ENCODE measurements at regions not wholly inside any gene's neighbourhood (a gene's known extent, or its start where the extent isn't known, plus 50 kb on each side); places are given as distances from the start of the nearest gene placed in this dataset.

DNA sequence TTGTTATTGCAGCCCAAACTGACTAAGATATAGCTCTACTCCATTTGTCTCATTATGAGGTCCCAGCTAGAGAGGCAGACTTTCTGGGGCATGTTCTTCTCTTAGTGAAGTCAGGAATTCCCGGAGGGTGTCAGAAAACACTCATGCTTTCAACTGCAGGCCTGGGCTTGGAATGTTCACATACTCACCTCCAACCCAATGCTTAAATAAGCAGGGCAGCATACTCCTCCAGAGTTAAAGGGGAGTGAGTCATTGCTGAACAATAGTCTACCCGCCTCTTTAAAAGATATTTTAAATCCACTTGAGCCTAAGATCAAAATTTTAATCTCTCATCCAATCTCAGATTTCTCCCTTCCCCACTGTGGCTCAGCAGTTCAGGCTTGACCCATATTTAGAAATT is 167.8 kb upstream of the DPH6 start:
- no peaks in the 10 kb centered on the region for H3K27me3 ChIP-seq (ENCODE audit: insufficient read depth, low read length, poor library complexity)
- no peak overlapping the region for H2AFZ ChIP-seq (ENCODE audit: low read depth, low read length)
- no peaks in the 10 kb centered on the region for H3K79me2 ChIP-seq (ENCODE audit: insufficient read depth, low read length)
- H3K4me3 ChIP-seq (ENCODE audit: low read depth in 1 of 2, low read length in 2 of 2) = no peak overlapping the region
- no peaks in the 10 kb centered on the region for H3K9me3 ChIP-seq (ENCODE audit: insufficient read depth, low read length, severe bottlenecking)
- TF ChIP-seq EZH2 (IDR thresholded peaks at IDR 0.05; ENCODE audit: borderline replicate concordance, low read depth, low read length, severe bottlenecking) = no peak
- TF ChIP-seq, protein P1, sequence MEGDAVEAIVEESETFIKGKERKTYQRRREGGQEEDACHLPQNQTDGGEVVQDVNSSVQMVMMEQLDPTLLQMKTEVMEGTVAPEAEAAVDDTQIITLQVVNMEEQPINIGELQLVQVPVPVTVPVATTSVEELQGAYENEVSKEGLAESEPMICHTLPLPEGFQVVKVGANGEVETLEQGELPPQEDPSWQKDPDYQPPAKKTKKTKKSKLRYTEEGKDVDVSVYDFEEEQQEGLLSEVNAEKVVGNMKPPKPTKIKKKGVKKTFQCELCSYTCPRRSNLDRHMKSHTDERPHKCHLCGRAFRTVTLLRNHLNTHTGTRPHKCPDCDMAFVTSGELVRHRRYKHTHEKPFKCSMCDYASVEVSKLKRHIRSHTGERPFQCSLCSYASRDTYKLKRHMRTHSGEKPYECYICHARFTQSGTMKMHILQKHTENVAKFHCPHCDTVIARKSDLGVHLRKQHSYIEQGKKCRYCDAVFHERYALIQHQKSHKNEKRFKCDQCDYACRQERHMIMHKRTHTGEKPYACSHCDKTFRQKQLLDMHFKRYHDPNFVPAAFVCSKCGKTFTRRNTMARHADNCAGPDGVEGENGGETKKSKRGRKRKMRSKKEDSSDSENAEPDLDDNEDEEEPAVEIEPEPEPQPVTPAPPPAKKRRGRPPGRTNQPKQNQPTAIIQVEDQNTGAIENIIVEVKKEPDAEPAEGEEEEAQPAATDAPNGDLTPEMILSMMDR (IDR thresholded peaks at IDR 0.05; ENCODE audit: borderline replicate concordance, extremely low read depth, low read length, poor library complexity, severe bottlenecking) = no peak
- DNase-seq (no peak), ATAC-seq (ENCODE audit: insufficient read depth, low read depth) (no peak)
- no peak overlapping the region for H3K9ac ChIP-seq (ENCODE audit: low read depth, low read length)
- H4K20me1 ChIP-seq (ENCODE audit: insufficient read depth, low read length) = no peaks in the 10 kb centered on the region
- H3K36me3 ChIP-seq (ENCODE audit: insufficient read depth, low read length) = no peaks in the 10 kb centered on the region
- H3K4me2 ChIP-seq (ENCODE audit: insufficient read depth, low read length) = no peak overlapping the region
- H3K27ac ChIP-seq (ENCODE audit: low read length) = no peak overlapping the region
- no peaks in the 10 kb centered on the region for H3K4me1 ChIP-seq (ENCODE audit: insufficient read depth, low read length)

DNA sequence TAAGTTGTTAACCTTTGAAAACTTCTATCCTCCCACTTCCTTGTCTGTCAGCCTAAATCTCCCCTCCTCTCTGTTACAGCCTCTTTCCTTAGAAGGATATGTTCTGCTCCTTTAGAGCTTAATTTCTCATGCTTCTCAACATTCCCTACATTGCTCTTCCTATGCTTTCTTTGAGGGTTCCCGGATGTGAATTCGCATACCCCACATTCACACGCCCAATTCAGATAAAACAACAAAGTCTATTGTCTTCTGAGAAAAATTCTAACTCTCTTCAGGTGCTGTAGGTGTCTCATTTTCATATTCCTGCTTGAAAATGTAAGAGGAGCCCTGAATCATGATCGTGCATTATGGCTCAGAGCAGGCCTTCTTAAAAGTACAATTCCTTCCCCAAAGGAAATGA is 171.8 kb upstream of the DPH6 start:
- no peak for TF ChIP-seq EZH2 (IDR thresholded peaks at IDR 0.05; ENCODE audit: borderline replicate concordance, low read depth, low read length, severe bottlenecking)
- TF ChIP-seq, protein P1 (IDR thresholded peaks at IDR 0.05; ENCODE audit: borderline replicate concordance, extremely low read depth, low read length, poor library complexity, severe bottlenecking) = no peak
- no peak overlapping the region for H3K27ac ChIP-seq (ENCODE audit: low read length)
- ATAC-seq (ENCODE audit: insufficient read depth, low read depth) (no peak), DNase-seq (no peak)
- H3K36me3 ChIP-seq (ENCODE audit: insufficient read depth, low read length) = no peaks in the 10 kb centered on the region
- H3K4me1 ChIP-seq (ENCODE audit: insufficient read depth, low read length) = no peaks in the 10 kb centered on the region
- no peak overlapping the region for H2AFZ ChIP-seq (ENCODE audit: low read depth, low read length)
- H4K20me1 ChIP-seq (ENCODE audit: insufficient read depth, low read length) = no peaks in the 10 kb centered on the region
- H3K9me3 ChIP-seq (ENCODE audit: insufficient read depth, low read length, severe bottlenecking) = no peaks in the 10 kb centered on the region
- no peaks in the 10 kb centered on the region for H3K79me2 ChIP-seq (ENCODE audit: insufficient read depth, low read length)
- no peaks in the 10 kb centered on the region for H3K27me3 ChIP-seq (ENCODE audit: insufficient read depth, low read length, poor library complexity)
- no peak overlapping the region for H3K4me2 ChIP-seq (ENCODE audit: insufficient read depth, low read length)
- no peak overlapping the region for H3K4me3 ChIP-seq (ENCODE audit: low read depth in 1 of 2, low read length in 2 of 2)
- H3K9ac ChIP-seq (ENCODE audit: low read depth, low read length) = no peak overlapping the region

DNA sequence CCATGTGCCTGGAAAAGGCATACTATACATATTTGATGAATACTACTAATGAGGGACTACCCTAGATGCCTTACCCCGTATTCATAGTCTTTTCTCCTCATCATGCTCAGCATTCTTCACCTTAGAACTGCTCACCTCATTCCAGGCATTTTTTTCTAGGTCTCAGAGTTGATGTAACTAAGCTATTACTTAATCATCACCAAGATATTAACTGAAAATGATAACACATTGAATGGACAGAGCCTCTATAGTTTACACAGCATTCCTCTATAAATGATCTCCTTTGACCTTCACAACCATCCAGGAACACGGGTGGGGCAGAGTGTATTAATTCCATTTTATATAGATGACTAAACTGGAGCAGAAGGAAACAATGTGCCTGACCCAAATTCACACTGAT is 174.1 kb upstream of the DPH6 start:
- no peak for ATAC-seq (ENCODE audit: insufficient read depth, low read depth)
- no peak for TF ChIP-seq EZH2 (IDR thresholded peaks at IDR 0.05; ENCODE audit: borderline replicate concordance, low read depth, low read length, severe bottlenecking)
- TF ChIP-seq, protein P1 (IDR thresholded peaks at IDR 0.05; ENCODE audit: borderline replicate concordance, extremely low read depth, low read length, poor library complexity, severe bottlenecking) = no peak

DNA sequence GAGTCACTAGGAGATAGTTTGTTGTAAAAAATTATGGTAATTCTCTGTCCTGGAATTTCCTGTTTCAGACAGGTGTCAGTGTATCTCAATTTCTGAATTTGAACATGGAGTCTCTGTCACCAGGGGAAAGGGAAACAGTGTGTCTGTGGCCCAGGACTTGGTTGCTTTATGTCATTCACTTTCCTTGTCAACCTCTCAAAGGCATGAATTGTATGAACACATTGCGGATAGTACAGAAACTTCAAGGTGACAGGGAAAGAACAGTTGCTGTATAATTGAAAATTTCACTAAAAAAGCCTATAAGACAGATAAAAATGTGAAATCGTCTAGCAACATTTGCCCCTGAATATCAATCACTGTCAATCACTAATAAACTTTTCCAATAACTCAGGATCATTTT is 175.0 kb upstream of the DPH6 start:
- H3K9me3 ChIP-seq (ENCODE audit: insufficient read depth, low read length, severe bottlenecking) = no peaks in the 10 kb centered on the region
- DNase-seq = no peak
- no peaks in the 10 kb centered on the region for H4K20me1 ChIP-seq (ENCODE audit: insufficient read depth, low read length)
- no peaks in the 10 kb centered on the region for H3K27me3 ChIP-seq (ENCODE audit: insufficient read depth, low read length, poor library complexity)
- no peak overlapping the region for H3K9ac ChIP-seq (ENCODE audit: low read depth, low read length)
- H3K4me3 ChIP-seq (ENCODE audit: low read depth in 1 of 2, low read length in 2 of 2) = no peak overlapping the region
- H3K36me3 ChIP-seq (ENCODE audit: insufficient read depth, low read length) = no peaks in the 10 kb centered on the region
- H3K4me1 ChIP-seq (ENCODE audit: insufficient read depth, low read length) = no peaks in the 10 kb centered on the region
- H2AFZ ChIP-seq (ENCODE audit: low read depth, low read length) = no peak overlapping the region
- TF ChIP-seq, protein P1 (IDR thresholded peaks at IDR 0.05; ENCODE audit: borderline replicate concordance, extremely low read depth, low read length, poor library complexity, severe bottlenecking) = no peak
- no peak for TF ChIP-seq EZH2 (IDR thresholded peaks at IDR 0.05; ENCODE audit: borderline replicate concordance, low read depth, low read length, severe bottlenecking)
- H3K4me2 ChIP-seq (ENCODE audit: insufficient read depth, low read length) = no peak overlapping the region
- H3K27ac ChIP-seq (ENCODE audit: low read length) = no peak overlapping the region
- no peak for ATAC-seq (ENCODE audit: insufficient read depth, low read depth)
- no peaks in the 10 kb centered on the region for H3K79me2 ChIP-seq (ENCODE audit: insufficient read depth, low read length)

More for the DNA sequence above, 174.1 kb upstream of the DPH6 start:
- DNase-seq = no peak
- Histone ChIP-seq H3K79me2 (ENCODE audit: insufficient read depth, low read length) (no peaks in the 10 kb centered on the region), H3K9ac (ENCODE audit: low read depth, low read length) (no peak overlapping the region), H4K20me1 (ENCODE audit: insufficient read depth, low read length) (no peaks in the 10 kb centered on the region), H3K4me3 (ENCODE audit: low read depth in 1 of 2, low read length in 2 of 2) (no peak overlapping the region), H3K4me1 (ENCODE audit: insufficient read depth, low read length) (no peaks in the 10 kb centered on the region), H3K36me3 (ENCODE audit: insufficient read depth, low read length) (no peaks in the 10 kb centered on the region), H3K9me3 (ENCODE audit: insufficient read depth, low read length, severe bottlenecking) (no peaks in the 10 kb centered on the region), H3K4me2 (ENCODE audit: insufficient read depth, low read length) (no peak overlapping the region), H2AFZ (ENCODE audit: low read depth, low read length) (no peak overlapping the region), H3K27me3 (ENCODE audit: insufficient read depth, low read length, poor library complexity) (no peaks in the 10 kb centered on the region), H3K27ac (ENCODE audit: low read length) (no peak overlapping the region)

Data from DND-41 (cell line).